Activated CD4-positive, alpha-beta T cell treated with anti-CD3 and anti-CD28 coated beads for 36 hours (primary cell): ENCODE measurements at regions not wholly inside any gene's neighbourhood (a gene's known extent, or its start where the extent isn't known, plus 50 kb on each side); places are given as distances from the start of the nearest gene placed in this dataset.

ENCODE experiments used
- ATAC-seq: fragments of 200-7000 bp; cut with Tn5 transposase; one replicate; pipeline ENCODE4 v1.10.0; 2021; ENCODE audit warnings: mild to moderate bottlenecking, moderate library complexity
- CTCF ChIA-PET: fragments of 350-600 bp; sonication (Branson Sonifier 250); formaldehyde crosslinking; loops from one replicate; lab custom pipeline; 2021; ENCODE audit warnings: antibody characterized with exemption; lab: Charles Lee
- POLR2A ChIA-PET: fragments of 350-600 bp; sonication (Branson Sonifier 250); formaldehyde crosslinking; loops from one replicate; lab custom pipeline; 2021; ENCODE audit warnings: antibody characterized with exemption, inconsistent platforms; lab: Charles Lee
- DNase-seq: peaks from one replicate; pipeline ENCODE4 v3.0.0-alpha.2; 2020
- H3K27ac Mint-ChIP-seq: one replicate; pipeline ENCODE4 v1.8.0; 2021; ENCODE audit warnings: mixed read lengths
- H3K27me3 Mint-ChIP-seq: one replicate; pipeline ENCODE4 v1.8.0; 2021; ENCODE audit warnings: mixed read lengths
- H3K36me3 Mint-ChIP-seq: one replicate; pipeline ENCODE4 v1.8.0; 2021; ENCODE audit warnings: low read depth, mixed read lengths
- H3K4me1 Mint-ChIP-seq: one replicate; pipeline ENCODE4 v1.8.0; 2021; ENCODE audit warnings: mixed read lengths
- H3K4me3 Mint-ChIP-seq: one replicate; pipeline ENCODE4 v1.8.0; 2021; ENCODE audit warnings: mild to moderate bottlenecking, moderate library complexity, mixed read lengths
- H3K9me3 Mint-ChIP-seq: one replicate; pipeline ENCODE4 v1.8.0; 2021; ENCODE audit warnings: low read depth, mixed read lengths
- intact Hi-C, 2 experiments: fragments of 100-400 bp; cut with DNase I in 1 of 2; cut with micrococcal nuclease in 1 of 2; formaldehyde crosslinking; loops; one replicate each; pipeline versions ENCODE4 v1.14.2 to v1.15.1; 2022 to 2024; cut with DNase I, micrococcal nuclease

DNA sequence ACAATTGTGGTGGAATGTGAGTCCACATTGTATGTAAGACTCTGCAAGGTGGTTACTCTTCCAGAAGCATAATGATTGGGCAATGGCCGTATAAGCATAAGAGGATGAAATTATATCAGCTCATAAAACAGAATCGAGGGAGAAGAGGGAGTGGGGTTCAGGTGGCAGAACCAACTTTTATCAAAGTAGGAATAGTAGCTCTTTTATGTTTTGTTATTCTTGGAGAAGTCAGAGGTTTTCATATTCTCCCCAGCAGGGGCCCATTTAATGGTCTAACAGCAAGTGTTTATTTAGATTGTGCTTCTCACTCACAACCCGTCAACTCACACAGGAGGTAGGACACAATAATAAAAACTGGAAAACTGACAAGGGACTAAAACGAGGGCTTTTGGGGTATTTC is 291.3 kb upstream of the CD180 start:
- Mint-ChIP-seq H3K9me3 (no peaks in the 10 kb centered on the region), H3K4me3 (no peak overlapping the region), H3K27me3 (no peaks in the 10 kb centered on the region), H3K4me1 (peaks cover 4% of the 10 kb centered on the region), H3K36me3 (no peaks in the 10 kb centered on the region), H3K27ac (no peak overlapping the region)
- POLR2A ChIA-PET, result no interaction called here
- ATAC-seq (no peak), DNase-seq (no peak)
- intact Hi-C loops, result no loop called here
- CTCF ChIA-PET, result interaction anchor here (0.6 to 0.9 kb wide), 2 partner anchors 13 to 203 kb away, joined by 3 read pairs; no protein-coding TSS in a partner anchor

DNA sequence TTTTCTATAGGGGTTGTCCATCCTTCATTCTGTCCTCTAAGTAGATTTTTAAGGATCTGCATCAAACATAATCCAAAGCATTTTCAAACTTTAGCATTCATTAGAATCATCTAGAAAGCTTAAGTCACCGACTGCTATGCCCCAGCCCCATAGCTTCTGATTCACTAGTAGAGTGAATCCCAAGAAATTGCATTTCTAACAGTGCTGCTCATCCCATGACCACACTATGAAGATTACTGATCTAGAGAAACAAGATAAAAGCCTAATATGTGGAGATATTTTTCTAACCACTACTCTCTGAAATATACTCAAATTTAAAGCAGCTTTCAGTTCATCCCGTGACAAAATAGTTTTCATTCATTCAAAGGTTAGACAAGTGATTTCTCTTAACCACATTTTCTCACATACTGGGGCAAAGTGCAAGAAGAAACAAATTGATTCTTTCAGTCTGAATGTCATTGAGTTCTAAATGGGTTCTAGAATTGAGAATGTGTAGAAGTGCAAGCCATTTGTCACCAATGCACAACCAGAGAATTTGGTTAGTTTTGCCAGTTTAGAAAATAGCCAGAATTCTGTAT is 286.9 kb upstream of the CD180 start:
- no peak overlapping the region for H3K4me3 Mint-ChIP-seq
- ATAC-seq (peak; percentile 78), DNase-seq (no peak)
- CTCF ChIA-PET, result interaction anchor here (0.7 kb wide), 1 partner anchor 15 kb away, joined by 3 read pairs; no protein-coding TSS in a partner anchor
- peaks cover 2% of the 10 kb centered on the region for H3K9me3 Mint-ChIP-seq
- H3K27me3 Mint-ChIP-seq, result peaks cover 4% of the 10 kb centered on the region
- H3K36me3 Mint-ChIP-seq, result no peaks in the 10 kb centered on the region
- peaks cover 4% of the 10 kb centered on the region for H3K4me1 Mint-ChIP-seq
- POLR2A ChIA-PET, result no interaction called here
- intact Hi-C loops, result no loop called here
- no peak overlapping the region for H3K27ac Mint-ChIP-seq

DNA sequence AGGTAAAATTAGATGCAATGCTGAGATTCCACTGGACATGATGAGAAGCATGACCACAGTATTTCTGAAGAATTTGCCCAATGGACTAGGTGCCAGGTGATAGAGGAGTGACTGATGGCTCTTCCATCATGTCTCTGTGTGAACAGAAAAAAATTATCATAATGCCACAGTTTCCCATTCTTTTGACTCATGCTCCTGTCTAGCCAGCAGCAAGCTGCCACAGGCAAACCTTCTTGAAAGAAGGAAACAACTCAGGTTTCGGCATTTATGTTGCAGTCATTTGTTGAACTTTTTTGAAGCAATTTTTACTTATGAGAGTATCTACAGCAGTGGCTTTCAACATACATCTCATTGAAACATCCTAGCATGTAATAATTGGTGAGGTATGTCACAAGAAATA is 284.8 kb upstream of the CD180 start:
- ATAC-seq (no peak), DNase-seq (no peak)
- Mint-ChIP-seq H3K4me3 (no peak overlapping the region), H3K27me3 (peaks cover 7% of the 10 kb centered on the region), H3K27ac (no peak overlapping the region), H3K36me3 (no peaks in the 10 kb centered on the region), H3K4me1 (peaks cover 12% of the 10 kb centered on the region), H3K9me3 (peaks cover 2% of the 10 kb centered on the region)
- CTCF ChIA-PET, result interaction anchor here (0.7 to 0.8 kb wide), 2 partner anchors 191 to 772 kb away, joined by 3 read pairs; no protein-coding TSS in a partner anchor
- intact Hi-C loops, result no loop called here
- POLR2A ChIA-PET, result no interaction called here

DNA sequence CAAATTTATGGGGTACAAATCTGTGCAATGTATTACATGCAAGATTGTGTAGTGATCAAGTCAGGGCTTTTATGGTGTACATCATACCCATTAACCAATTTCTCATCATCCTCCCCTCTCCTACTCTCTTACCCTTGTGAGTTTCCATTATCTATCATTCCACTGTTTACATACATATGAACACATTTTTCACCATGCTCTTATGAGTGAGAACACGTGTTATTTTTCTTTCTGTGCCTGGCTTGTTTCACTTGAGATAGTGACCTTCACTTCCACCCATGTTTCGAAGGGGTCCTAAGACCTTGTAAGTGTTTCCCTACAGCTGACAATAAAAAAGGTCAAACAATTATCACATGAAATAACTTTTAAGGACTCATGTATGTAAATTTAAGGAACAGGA is 281.7 kb upstream of the CD180 start:
- intact Hi-C loops, result no loop called here
- DNase-seq, result no peak
- peaks cover 2% of the 10 kb centered on the region for H3K9me3 Mint-ChIP-seq
- H3K27me3 Mint-ChIP-seq, result peaks cover 7% of the 10 kb centered on the region
- CTCF ChIA-PET, result no interaction called here
- H3K4me3 Mint-ChIP-seq, result no peak overlapping the region
- ATAC-seq, result no peak
- peaks cover 9% of the 10 kb centered on the region for H3K4me1 Mint-ChIP-seq
- no peaks in the 10 kb centered on the region for H3K36me3 Mint-ChIP-seq
- no peak overlapping the region for H3K27ac Mint-ChIP-seq
- POLR2A ChIA-PET, result no interaction called here

DNA sequence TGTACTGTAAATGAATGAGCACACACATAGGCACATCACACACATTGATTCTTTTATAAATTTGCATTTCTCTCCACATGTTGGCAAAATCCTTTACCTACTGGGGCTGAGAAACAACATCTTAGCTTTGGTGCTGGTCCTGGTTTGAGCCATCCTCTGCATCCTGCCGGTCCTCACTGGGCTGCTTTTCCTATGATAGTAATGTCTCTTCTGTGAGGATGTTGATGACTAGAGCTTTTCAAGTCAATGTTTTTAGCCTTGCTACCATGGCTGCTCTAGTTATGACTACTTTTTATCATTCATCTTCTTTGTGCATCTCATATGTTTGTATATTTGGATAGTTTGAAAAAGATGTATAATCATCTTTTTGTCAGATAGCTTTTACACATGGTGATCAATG is 280.4 kb upstream of the CD180 start:
- POLR2A ChIA-PET, result no interaction called here

DNA sequence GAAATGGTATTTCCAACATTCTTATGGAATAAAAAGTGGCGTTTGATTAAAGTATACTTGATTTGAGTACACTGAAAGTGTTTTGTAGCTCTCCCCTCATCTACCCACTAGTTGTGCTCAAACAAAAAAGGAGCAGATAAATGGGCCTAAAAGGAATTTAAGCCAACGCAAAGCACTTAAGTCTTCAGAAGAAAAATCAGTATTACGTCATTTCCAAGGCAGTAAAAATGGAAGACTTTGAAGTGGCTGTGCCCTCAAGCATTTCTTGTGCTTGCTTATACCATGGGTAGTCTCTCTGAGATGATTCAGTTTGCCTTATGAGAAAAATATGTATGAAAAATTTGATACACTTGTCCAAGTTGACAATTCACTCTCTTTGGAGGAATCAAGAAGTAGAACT is 279.9 kb upstream of the CD180 start:
- Mint-ChIP-seq H3K27me3 (peaks cover 7% of the 10 kb centered on the region), H3K36me3 (no peaks in the 10 kb centered on the region), H3K4me3 (no peak overlapping the region), H3K27ac (no peak overlapping the region), H3K9me3 (peaks cover 2% of the 10 kb centered on the region), H3K4me1 (peaks cover 8% of the 10 kb centered on the region)
- ATAC-seq, result peak; percentile 44
- POLR2A ChIA-PET, result no interaction called here
- DNase-seq, result no peak
- CTCF ChIA-PET, result no interaction called here
- intact Hi-C loops, result no loop called here

More for the DNA sequence above, 280.4 kb upstream of the CD180 start:
- H3K27ac Mint-ChIP-seq, result no peak overlapping the region
- peaks cover 2% of the 10 kb centered on the region for H3K9me3 Mint-ChIP-seq
- H3K27me3 Mint-ChIP-seq, result peaks cover 7% of the 10 kb centered on the region
- CTCF ChIA-PET, result interaction anchor here (0.6 kb wide), 1 partner anchor 512 kb away, joined by 3 read pairs; no protein-coding TSS in a partner anchor
- ATAC-seq (peak; percentile 26), DNase-seq (no peak)
- no peak overlapping the region for H3K4me3 Mint-ChIP-seq
- intact Hi-C loops, result no loop called here
- H3K36me3 Mint-ChIP-seq, result no peaks in the 10 kb centered on the region
- peaks cover 8% of the 10 kb centered on the region for H3K4me1 Mint-ChIP-seq

DNA sequence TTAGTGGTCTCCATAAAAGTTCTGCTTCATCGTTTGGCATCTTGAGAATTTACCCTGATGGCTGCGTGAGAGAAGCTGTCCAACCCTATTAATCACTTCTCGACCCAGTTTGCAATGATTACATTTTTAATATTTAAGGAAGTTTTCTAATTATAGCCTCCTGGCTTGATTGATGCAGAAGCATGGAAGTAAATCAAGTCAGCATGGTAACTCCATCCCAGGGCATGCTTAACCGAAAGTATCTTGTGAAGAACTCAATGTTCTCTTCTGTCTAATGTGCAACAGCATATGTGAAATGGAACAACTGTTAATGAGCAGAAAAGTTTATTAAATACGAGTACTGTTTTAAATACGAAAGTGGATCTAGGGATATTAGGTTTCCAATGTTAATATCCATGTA is 278.9 kb upstream of the CD180 start:
- no peak for DNase-seq
- POLR2A ChIA-PET, result no interaction called here

DNA sequence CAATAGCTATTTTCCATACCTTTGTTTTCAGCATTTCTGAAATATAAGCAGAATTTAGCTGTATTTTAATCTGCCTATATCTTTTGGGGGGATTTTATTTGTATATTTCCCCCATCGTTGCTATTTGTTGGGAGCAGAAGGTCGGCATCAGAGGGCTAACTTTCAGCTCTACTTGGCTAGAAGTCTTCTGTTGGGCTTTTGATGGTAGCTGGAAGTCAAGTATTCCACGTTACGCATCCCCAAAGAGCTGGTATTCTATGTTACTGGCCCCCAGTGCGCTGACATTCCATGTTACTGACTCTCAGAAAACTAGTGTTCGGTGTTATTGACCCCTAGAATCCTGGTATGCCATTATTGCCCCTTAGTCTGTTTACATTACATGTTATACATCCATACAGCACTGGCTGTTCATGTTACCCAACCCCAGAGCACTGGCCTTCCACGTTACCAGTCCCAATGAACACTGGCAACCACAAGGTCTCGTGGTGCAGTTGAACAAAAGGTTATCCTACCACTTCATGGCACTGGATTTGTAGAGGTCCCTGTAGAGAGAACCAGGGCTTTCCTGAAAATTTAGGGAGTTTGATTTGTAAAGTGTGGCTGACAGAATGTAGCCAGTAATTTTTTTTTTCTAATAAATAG is 278.1 kb upstream of the CD180 start:
- H3K27ac Mint-ChIP-seq, result no peak overlapping the region
- no peak for DNase-seq
- no peaks in the 10 kb centered on the region for H3K9me3 Mint-ChIP-seq
- H3K36me3 Mint-ChIP-seq, result no peaks in the 10 kb centered on the region
- H3K4me3 Mint-ChIP-seq, result no peak overlapping the region
- H3K4me1 Mint-ChIP-seq, result peaks cover 8% of the 10 kb centered on the region
- ChIA-PET CTCF (no interaction called here), POLR2A (no interaction called here)
- H3K27me3 Mint-ChIP-seq, result peaks cover 3% of the 10 kb centered on the region
- intact Hi-C loops, result no loop called here
- no peak for ATAC-seq

More for the DNA sequence above, 278.9 kb upstream of the CD180 start:
- Mint-ChIP-seq H3K27ac (no peak overlapping the region), H3K27me3 (peaks cover 3% of the 10 kb centered on the region), H3K36me3 (no peaks in the 10 kb centered on the region), H3K4me1 (peaks cover 8% of the 10 kb centered on the region), H3K9me3 (peaks cover under 1% of the 10 kb centered on the region), H3K4me3 (no peak overlapping the region)
- ATAC-seq, result no peak
- intact Hi-C loops, result no loop called here
- CTCF ChIA-PET, result no interaction called here

DNA sequence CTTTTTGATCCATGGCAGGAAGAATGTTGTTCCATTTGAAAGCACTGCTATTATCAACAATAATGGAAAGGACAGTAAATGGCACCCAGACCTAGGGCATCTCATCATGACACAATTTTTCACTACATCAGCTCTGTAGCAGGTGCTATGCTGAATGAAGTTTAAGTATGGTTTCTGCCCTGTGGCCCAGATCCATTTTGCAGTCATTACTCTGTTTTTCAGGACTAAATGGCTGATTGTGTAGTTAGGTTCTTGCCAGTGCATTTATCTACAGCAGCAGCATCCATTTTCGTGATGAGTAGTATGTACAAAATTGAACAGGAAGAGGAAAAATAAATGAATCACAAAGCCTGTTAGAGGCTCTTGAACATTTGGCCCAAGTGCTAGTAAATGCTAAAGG is 270.5 kb upstream of the CD180 start:
- Mint-ChIP-seq H3K9me3 (no peaks in the 10 kb centered on the region), H3K36me3 (no peaks in the 10 kb centered on the region), H3K27ac (no peak overlapping the region), H3K27me3 (no peaks in the 10 kb centered on the region), H3K4me1 (no peaks in the 10 kb centered on the region), H3K4me3 (no peak overlapping the region)
- no peak for ATAC-seq
- ChIA-PET CTCF (no interaction called here), POLR2A (no interaction called here)
- intact Hi-C loops, result no loop called here
- no peak for DNase-seq

DNA sequence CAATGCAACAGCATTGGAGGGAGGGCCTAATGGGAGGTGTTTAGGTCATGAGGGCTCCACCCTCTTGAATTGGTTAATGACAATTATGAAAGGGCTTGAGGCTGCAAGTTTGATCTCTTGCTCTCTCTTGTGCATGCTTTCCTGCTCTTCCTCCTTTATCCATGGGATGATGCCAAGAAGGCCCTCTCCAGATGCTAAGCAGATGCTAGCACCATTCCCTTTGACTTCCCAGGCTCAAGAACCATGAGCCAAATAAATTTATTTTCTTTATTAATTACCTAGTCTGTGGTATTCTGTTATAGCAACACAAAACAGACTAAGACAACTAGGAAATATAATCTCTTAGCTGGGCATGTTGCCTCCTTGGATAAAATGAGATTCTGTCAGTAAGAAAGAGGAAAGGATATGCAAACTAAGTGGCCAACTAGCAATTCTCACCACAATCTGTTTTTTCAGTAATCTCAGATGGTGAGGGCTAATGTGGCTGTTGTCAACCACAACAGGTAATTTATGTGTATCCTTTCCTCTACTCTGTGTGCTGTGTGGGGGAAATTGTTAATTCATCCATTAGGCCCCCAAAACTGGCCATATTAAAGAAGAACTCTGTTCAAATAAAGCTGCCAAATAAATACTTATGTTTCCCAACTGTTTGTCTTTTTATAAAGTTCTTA is 269.1 kb upstream of the CD180 start:
- no peaks in the 10 kb centered on the region for H3K36me3 Mint-ChIP-seq
- POLR2A ChIA-PET, result no interaction called here
- DNase-seq (no peak), ATAC-seq (no peak)
- no peak overlapping the region for H3K4me3 Mint-ChIP-seq
- no peaks in the 10 kb centered on the region for H3K9me3 Mint-ChIP-seq
- H3K27me3 Mint-ChIP-seq, result no peaks in the 10 kb centered on the region
- CTCF ChIA-PET, result no interaction called here
- no peaks in the 10 kb centered on the region for H3K4me1 Mint-ChIP-seq
- H3K27ac Mint-ChIP-seq, result no peak overlapping the region
- intact Hi-C loops, result no loop called here

DNA sequence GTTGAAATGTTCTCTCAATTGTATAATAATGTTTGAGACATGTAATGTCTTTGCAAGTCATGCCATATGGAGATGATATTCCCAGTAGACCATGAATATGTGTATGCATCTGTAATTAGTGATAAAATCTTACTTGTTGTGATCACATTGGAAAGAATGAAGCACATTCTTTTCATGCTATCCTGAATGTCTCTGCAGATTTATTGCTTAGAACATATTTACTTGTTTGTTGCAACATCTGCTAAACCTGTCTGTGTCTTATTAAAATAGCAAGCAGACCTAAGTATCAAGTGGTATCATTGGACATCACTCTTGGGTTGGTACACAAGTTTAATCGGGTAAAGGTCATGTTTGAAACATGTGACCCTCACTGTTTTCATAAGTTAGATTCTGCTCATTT is 265.5 kb upstream of the CD180 start:
- ChIA-PET POLR2A (no interaction called here), CTCF (interaction anchor here (0.6 to 0.9 kb wide), 2 partner anchors 411 to 1901 kb away, joined by 3 to 4 read pairs; no protein-coding TSS in a partner anchor)
- H3K4me3 Mint-ChIP-seq, result no peak overlapping the region
- no peaks in the 10 kb centered on the region for H3K36me3 Mint-ChIP-seq
- H3K4me1 Mint-ChIP-seq, result no peaks in the 10 kb centered on the region
- no peaks in the 10 kb centered on the region for H3K27me3 Mint-ChIP-seq
- DNase-seq (no peak), ATAC-seq (no peak)
- H3K27ac Mint-ChIP-seq, result no peak overlapping the region
- intact Hi-C loops, result no loop called here
- H3K9me3 Mint-ChIP-seq, result no peaks in the 10 kb centered on the region

DNA sequence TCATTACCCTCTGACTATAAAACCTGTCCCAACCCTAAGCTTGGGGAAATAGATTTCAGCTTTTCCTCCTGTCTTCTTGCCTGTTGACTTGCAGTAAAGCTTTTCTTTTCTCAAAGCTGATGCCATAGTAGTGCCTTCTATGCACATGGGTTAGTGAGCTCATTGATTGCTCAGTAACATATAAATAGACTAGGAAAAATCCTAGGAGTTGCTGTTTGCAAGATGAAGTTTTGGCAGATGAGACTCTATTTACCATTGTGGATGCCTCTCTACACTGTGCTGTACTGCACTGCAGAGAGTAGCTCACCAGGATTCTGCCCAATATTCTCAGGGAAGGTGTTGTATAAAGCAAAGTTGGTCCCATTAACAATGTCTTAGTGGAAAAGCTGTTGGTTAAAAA is 262.7 kb upstream of the CD180 start:
- Mint-ChIP-seq H3K4me3 (no peak overlapping the region), H3K9me3 (no peaks in the 10 kb centered on the region), H3K36me3 (no peaks in the 10 kb centered on the region), H3K27ac (no peak overlapping the region), H3K27me3 (no peaks in the 10 kb centered on the region), H3K4me1 (peaks cover 14% of the 10 kb centered on the region)
- ChIA-PET CTCF (no interaction called here), POLR2A (no interaction called here)
- DNase-seq (no peak), ATAC-seq (no peak)
- intact Hi-C loops, result no loop called here
